ENCODE measurements at regions not wholly inside any gene's neighbourhood (a gene's known extent, or its start where the extent isn't known, plus 50 kb on each side); places are given as distances from the start of the nearest gene placed in this dataset.
A peak's percentile ranks its signal among the peaks of the same experiment; 100 is the strongest.

GRCh38 chr22:25485626-25486545 lies 78.6 kb upstream of the GRK3 start:
- H3K4me3 ChIP-seq: no peak overlapping the region
- no peak for TF ChIP-seq POLR2A (IDR thresholded peaks at IDR 0.05)
- TF ChIP-seq CTCF (IDR thresholded peaks at IDR 0.05): no peak
- no peaks in the 10 kb centered on the region for H3K36me3 ChIP-seq
- H3K4me1 ChIP-seq: no peaks in the 10 kb centered on the region
- no peak overlapping the region for H3K27ac ChIP-seq
- no peaks in the 10 kb centered on the region for H3K27me3 ChIP-seq
- intact Hi-C loops (cut with DNase I; ENCODE audit: low total_unique reads): no loop called here
- H3K9me3 ChIP-seq: no peaks in the 10 kb centered on the region
- DNase-seq: no peak

- no peaks in the 10 kb centered on the region for H3K36me3 ChIP-seq
- H3K27ac ChIP-seq: peak overlapping the region in 1 of 2 donors; percentile 24
- H3K27me3 ChIP-seq: no peaks in the 10 kb centered on the region
- no peaks in the 10 kb centered on the region for H3K4me1 ChIP-seq
- no peak for DNase-seq
- intact Hi-C loops (cut with DNase I; ENCODE audit: low total_unique reads): no loop called here
- H3K9me3 ChIP-seq: no peaks in the 10 kb centered on the region
- H3K4me3 ChIP-seq: no peak overlapping the region
- TF ChIP-seq POLR2A (IDR thresholded peaks at IDR 0.05) (no peak), CTCF (IDR thresholded peaks at IDR 0.05) (no peak)
Observed at GRCh38 chr22:25487508-25487907, 77.0 kb upstream of the GRK3 start.

- H3K9me3 ChIP-seq: no peaks in the 10 kb centered on the region
- H3K4me1 ChIP-seq: no peaks in the 10 kb centered on the region
- intact Hi-C loops (cut with DNase I; ENCODE audit: low total_unique reads): no loop called here
- peak overlapping the region; percentile 24 to 28 for H3K27ac ChIP-seq
- TF ChIP-seq CTCF (IDR thresholded peaks at IDR 0.05): no peak
- no peak for TF ChIP-seq POLR2A (IDR thresholded peaks at IDR 0.05)
- peak; percentile 54 to 56 for DNase-seq
- H3K27me3 ChIP-seq: no peaks in the 10 kb centered on the region
- no peak overlapping the region for H3K4me3 ChIP-seq
- no peaks in the 10 kb centered on the region for H3K36me3 ChIP-seq
Observed at GRCh38 chr22:25488244-25489020, 76.0 kb upstream of the GRK3 start.

GRCh38 chr22:25489947-25490346 lies 74.5 kb upstream of the GRK3 start:
- no peak for TF ChIP-seq CTCF (IDR thresholded peaks at IDR 0.05)
- TF ChIP-seq POLR2A (IDR thresholded peaks at IDR 0.05): no peak
- no peaks in the 10 kb centered on the region for H3K9me3 ChIP-seq
- intact Hi-C loops (cut with DNase I; ENCODE audit: low total_unique reads): no loop called here
- H3K27ac ChIP-seq: no peak overlapping the region
- H3K4me1 ChIP-seq: no peaks in the 10 kb centered on the region
- no peaks in the 10 kb centered on the region for H3K36me3 ChIP-seq
- H3K27me3 ChIP-seq: no peaks in the 10 kb centered on the region
- H3K4me3 ChIP-seq: no peak overlapping the region
- DNase-seq: no peak

- intact Hi-C loops (cut with DNase I; ENCODE audit: low total_unique reads): no loop called here
- H3K27ac ChIP-seq: no peak overlapping the region
- TF ChIP-seq POLR2A (IDR thresholded peaks at IDR 0.05) (no peak), CTCF (IDR thresholded peaks at IDR 0.05) (no peak)
- H3K9me3 ChIP-seq: no peaks in the 10 kb centered on the region
- DNase-seq: no peak
- H3K27me3 ChIP-seq: no peaks in the 10 kb centered on the region
- H3K4me3 ChIP-seq: no peak overlapping the region
- H3K36me3 ChIP-seq: no peaks in the 10 kb centered on the region
- no peaks in the 10 kb centered on the region for H3K4me1 ChIP-seq
Observed at GRCh38 chr22:25490896-25491295, 73.6 kb upstream of the GRK3 start.
